ENCODE measurements at regions not wholly inside any gene's neighbourhood (a gene's known extent, or its start where the extent isn't known, plus 50 kb on each side); places are given as distances from the start of the nearest gene placed in this dataset.

DNA sequence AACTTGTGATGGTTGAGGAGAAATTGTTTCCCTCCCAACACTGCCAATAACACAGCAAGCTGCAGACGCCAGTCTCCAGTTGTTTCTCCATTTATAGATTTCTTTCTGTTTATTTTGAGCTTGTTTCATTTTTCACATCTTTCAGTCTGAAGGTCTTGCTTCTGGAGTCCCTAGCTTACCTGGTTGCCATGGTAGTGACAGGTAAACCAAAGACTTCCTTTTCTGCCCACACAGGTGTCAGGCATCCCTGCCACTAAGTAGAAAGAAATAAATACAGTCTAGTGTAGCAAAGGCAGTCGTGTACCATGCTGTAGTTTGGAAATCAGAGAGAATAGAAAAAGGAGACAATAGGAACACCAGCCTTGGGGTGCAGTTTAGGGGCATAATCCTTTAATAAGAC is 82.8 kb downstream of the MARCHF4 start:
- TF ChIP-seq CTCF (IDR thresholded peaks at IDR 0.05; ENCODE audit: insufficient read depth, low read depth, low read length, missing control alignments), result no peak
- no peak overlapping the region for H3K4me3 ChIP-seq (ENCODE audit: low read depth, low read length)
- no peak for DNase-seq (ENCODE audit: low read depth)

DNA sequence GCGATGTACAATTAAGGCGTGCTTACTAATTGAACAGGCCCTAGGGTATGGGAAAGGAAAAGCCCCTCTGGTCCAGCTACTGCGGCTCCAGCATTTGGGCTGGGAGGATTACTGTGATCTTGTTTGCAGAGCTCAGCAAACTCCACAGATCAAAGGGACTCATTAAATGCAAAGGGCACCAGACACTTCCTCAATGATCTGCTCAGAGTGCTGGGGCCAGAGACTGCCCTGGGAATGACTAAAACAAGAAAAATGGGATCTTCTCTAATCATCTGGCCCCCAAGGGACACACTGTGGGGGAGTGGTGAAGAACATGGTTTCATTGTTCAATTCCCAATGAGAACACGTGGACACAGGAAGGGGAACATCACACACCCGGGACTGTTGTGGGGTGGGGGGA is 85.0 kb downstream of the MARCHF4 start:
- no peak overlapping the region for H3K4me3 ChIP-seq (ENCODE audit: low read depth, low read length)
- DNase-seq (ENCODE audit: low read depth), result no peak

DNA sequence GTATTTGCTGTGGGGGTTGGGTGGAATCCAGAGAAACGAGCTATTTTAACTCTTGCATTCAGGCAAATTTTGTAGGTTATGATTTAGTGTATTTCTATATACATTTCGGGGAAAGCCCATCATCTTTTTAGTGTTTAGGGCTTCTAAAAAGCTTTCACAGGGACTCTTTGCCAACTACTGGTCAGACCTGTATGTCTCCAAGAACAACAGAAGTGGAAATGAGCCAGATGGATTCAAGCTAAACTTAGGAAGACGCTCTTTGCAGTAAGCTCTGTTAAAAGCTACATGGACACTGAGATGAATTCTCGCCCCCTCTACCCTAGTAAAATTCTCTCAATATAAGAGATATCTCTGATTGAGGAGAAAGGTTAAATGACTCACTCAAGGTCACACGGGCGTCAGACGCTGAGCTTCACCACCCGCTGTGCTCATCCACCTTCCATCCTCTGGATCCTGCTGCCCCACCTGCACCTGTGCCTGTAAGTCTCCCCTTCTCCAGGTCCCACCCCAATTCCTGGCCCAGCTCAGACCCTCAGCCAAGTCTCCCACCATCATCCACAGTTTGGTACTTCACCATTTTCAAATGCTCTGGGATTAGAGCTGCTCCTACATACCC is 85.6 kb downstream of the MARCHF4 start:
- no peak for TF ChIP-seq CTCF (IDR thresholded peaks at IDR 0.05; ENCODE audit: insufficient read depth, low read depth, low read length, missing control alignments)
- no peak overlapping the region for H3K4me3 ChIP-seq (ENCODE audit: low read depth, low read length)
- DNase-seq (ENCODE audit: low read depth), result no peak

More for the DNA sequence above, 85.0 kb downstream of the MARCHF4 start:
- TF ChIP-seq CTCF (IDR thresholded peaks at IDR 0.05; ENCODE audit: insufficient read depth, low read depth, low read length, missing control alignments), result no peak

- H3K4me3 ChIP-seq (ENCODE audit: low read depth, low read length), result no peak overlapping the region
- no peak for DNase-seq (ENCODE audit: low read depth)
- TF ChIP-seq CTCF (IDR thresholded peaks at IDR 0.05; ENCODE audit: insufficient read depth, low read depth, low read length, missing control alignments), result no peak
Measured at GRCh38 chr2:216285701-216286100, 86.6 kb downstream of the MARCHF4 start.

DNA sequence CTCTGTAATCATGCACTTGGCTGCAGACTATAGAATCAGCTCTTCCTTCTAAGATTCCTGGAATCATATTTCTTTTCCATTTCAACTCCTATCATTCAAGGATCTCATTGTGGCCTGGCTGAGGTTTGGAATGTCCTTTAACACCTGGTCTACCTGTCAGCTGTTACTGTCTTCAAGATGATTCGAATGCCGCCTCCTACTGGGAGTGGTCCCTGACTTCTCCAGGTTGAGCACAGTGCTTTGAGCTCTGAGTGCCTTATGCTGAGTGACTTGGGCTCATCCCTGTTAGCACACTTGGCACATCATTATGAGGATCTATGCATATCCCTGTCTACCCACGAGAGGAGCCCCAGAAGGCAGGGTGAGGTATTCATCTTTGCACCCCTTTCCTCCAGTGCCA is 87.6 kb downstream of the MARCHF4 start:
- no peak overlapping the region for H3K4me3 ChIP-seq (ENCODE audit: low read depth, low read length)

DNA sequence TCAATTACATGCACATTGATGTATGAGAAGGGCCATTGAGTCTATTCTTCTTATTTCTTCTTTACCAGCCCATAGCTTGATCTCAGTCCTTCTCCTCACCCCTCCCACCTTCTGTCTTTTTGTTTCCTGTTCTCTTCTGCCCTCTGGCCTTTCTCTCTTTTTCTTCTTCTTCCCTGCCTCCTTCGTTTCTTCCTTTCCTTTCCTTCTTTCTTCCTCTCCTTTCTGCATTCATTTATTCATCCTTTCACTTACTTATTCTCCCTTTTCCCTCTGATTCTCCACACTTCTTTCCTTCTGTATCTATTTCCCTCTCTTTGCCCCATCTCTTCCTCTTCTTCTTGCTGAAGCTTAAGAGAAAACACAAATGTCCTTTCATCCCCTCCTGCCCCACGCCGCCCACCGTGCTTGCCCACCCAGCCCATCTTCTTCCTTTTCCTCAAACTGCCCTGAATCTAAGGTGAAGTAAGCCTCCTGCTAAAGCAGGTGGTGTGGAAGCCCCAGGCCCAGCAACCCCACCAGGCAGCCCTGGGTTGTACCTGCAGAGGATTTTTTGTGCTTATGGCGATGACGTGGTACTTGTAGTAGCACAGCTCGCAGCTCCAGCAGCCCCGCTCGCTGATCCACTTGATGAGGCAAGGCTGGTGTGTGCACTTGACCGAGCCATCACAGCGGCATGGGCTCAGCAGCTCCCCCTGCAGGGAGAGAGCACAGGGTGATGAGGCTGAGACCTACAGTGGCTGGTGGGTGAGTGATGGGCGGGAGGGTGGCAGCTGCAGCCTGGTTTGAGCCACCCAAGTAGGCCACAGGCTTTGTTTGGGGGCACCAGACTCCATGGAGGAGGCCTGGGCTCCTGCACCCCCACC is 89.0 kb downstream of the MARCHF4 start:
- peak; percentile 64 for DNase-seq (ENCODE audit: low read depth)
- peak; percentile 77 for TF ChIP-seq CTCF (IDR thresholded peaks at IDR 0.05; ENCODE audit: insufficient read depth, low read depth, low read length, missing control alignments)
- no peak overlapping the region for H3K4me3 ChIP-seq (ENCODE audit: low read depth, low read length)

More for the DNA sequence above, 87.6 kb downstream of the MARCHF4 start:
- TF ChIP-seq CTCF (IDR thresholded peaks at IDR 0.05; ENCODE audit: insufficient read depth, low read depth, low read length, missing control alignments), result no peak
- no peak for DNase-seq (ENCODE audit: low read depth)

Measured in GM12865 (cell line).